GM12874 (cell line): ENCODE measurements at regions not wholly inside any gene's neighbourhood (a gene's known extent, or its start where the extent isn't known, plus 50 kb on each side); places are given as distances from the start of the nearest gene placed in this dataset.

ENCODE experiments used
- TF ChIP-seq, protein P1 (sequence below): IDR thresholded peaks from 2 replicates; pipeline ENCODE4 v1.5.1; 2011; ENCODE audit warnings: low read depth, mild to moderate bottlenecking, control low read depth, low read length, moderate library complexity; ENCODE audit not compliant: insufficient read depth

DNA sequence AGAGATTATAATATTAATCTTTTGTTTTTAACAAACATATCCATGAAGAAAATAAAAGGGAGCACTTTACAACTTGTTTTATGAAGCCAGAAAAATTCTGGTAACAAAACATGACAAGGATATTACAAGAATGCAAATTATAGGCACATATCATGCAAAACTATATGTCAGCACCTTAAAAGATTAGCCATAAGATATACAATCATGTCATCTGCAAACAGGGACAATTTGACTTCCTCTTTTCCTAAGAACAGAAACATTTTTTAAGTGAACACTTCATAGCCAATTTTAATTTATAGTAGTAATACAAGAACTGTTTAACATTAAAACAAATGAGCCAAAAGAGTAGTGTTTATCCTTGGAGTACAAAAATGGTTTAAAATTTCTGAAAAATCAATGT, 916.5 kb upstream of the CNTN5 start:
- TF ChIP-seq, protein P1, sequence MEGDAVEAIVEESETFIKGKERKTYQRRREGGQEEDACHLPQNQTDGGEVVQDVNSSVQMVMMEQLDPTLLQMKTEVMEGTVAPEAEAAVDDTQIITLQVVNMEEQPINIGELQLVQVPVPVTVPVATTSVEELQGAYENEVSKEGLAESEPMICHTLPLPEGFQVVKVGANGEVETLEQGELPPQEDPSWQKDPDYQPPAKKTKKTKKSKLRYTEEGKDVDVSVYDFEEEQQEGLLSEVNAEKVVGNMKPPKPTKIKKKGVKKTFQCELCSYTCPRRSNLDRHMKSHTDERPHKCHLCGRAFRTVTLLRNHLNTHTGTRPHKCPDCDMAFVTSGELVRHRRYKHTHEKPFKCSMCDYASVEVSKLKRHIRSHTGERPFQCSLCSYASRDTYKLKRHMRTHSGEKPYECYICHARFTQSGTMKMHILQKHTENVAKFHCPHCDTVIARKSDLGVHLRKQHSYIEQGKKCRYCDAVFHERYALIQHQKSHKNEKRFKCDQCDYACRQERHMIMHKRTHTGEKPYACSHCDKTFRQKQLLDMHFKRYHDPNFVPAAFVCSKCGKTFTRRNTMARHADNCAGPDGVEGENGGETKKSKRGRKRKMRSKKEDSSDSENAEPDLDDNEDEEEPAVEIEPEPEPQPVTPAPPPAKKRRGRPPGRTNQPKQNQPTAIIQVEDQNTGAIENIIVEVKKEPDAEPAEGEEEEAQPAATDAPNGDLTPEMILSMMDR: no peak

DNA sequence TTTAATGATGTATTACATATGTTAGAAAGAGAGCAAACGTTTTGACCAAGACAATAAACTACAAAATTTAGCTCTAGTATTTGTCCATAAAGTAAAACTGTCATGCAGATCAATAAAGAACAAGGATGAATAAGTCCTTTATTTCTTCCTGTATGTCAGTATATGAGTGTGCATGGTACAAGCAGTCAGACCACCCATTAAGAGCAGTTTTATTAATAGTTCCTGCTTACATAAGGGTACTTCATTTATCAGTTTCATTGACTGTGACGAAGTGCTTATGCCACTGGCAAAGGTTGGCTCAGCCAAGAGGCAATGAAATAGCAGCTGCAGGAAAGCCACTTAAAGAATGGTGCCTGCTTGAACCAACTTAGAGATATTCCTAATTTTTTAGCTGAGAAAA, 913.0 kb upstream of the CNTN5 start:
- TF ChIP-seq, protein P1: no peak

DNA sequence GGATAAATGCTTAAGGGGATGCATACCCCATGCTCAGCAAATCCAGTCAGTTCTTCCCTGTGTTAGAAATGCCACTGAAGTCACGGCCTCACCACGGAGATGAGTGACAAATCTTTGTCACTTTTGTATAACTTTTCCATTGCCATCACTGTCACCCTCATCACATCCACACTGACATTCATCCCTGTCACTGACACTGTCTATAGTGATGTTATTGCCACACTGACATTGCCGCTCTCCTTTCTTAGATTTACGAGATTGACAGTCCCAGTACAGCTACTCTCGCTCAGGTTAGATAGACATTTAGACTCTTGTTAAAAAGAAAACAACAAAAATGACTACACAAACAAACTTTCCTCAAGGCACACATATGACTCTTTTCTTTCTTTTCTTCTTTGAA, 910.7 kb upstream of the CNTN5 start:
- TF ChIP-seq, protein P1: no peak

DNA sequence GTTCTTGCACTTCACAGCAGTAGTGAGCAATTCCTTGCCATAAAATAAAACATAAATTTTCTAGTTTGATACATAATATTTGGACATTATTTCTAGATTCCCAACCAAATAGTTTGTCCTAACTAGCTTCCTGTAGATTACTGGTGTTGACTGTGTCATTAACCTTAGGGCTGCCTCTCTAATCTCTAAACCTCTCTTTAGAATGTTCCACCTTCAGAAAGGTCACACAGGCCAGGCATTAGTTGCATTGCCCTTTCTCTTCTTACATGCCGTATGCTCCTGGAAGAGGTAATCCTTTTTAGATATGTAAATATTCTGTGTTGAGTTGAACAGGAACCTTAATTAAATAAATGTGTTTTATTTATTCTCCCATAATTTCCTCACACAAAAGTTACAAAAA, 904.9 kb upstream of the CNTN5 start:
- TF ChIP-seq, protein P1: no peak

DNA sequence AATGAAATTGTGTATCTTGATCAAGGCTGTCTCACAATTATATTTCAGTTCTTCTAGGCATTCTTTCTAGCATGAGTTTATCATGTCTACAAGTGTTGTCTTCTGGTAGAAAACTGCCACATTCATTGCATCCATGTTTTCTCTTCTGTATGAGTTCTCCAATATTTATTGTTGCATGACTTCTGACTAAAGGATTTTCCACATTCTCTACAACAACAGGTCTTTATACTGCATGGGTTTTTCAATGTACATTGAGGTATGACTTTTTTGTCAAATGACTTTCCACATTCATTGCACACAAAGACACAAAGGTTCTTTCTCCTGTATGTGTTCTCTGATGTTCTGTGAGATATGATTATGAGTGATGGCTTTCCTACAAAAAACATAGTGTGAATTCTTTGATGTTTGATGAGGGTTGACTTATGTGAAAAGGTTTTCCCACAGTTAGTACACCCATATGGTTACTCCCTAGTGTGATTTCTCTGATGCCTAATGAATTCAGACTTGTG, 890.6 kb upstream of the CNTN5 start:
- TF ChIP-seq, protein P1: no peak

DNA sequence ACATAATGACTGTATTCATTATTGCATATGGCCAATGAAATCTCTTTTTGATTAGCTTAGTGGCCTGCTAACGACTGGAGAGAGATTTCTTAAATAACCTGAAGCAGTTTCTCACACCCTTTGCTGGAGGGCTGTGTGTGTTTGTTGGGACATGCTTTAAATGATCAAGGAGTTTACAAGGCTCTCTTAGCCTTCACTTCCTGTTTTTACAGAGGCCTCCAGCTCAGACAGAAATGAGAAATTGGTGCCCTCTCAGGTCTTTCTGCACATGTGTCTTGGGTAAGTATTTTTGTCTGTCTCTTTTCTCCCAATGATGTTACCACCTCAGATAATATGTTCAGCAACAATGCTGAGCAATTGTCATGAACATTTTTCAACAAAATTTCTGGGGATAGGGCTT, 884.4 kb upstream of the CNTN5 start:
- TF ChIP-seq, protein P1: no peak

DNA sequence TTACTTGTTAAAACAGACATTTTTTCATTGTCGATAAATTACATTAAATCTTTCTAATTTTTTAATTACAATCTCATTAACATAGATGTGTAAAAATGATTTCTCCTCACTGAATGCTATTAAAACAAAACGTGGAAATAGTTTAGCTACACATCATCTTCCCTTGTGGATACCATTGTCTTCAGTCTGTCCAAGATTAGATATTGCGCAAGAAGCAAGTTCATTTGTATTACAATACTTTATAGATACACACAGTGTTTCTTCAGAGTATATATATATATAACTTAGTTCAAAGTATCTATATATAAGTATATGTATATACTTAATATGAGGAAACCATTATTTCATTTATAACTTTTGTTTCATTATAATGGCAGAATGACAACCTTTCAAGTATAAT, 883.3 kb upstream of the CNTN5 start:
- TF ChIP-seq, protein P1: no peak
